K562 (cell line): ENCODE measurements at regions not wholly inside any gene's neighbourhood (a gene's known extent, or its start where the extent isn't known, plus 50 kb on each side); places are given as distances from the start of the nearest gene placed in this dataset.

Experiments used
- ATAC-seq: fragments of 200-7000 bp; cut with Tn5 transposase; 3 replicates; pipeline ENCODE4 v1.9.1; 2020; ENCODE audit warnings: moderate library complexity
- BruUV-seq: library from RNA; stranded (reverse); fragments of 400-500 nt; replicated peaks from 2 replicates; lab custom pipeline; 2021; lab: Mats Ljungman, UMichigan
- CTCF ChIA-PET: fragments of 300-600 bp; formaldehyde crosslinking; extraction: SDS; loops from one replicate; lab custom pipeline; 2021; ENCODE audit warnings: low intra/inter-chr PET ratio; lab: Yijun Ruan, JAX
- POLR2A ChIA-PET: fragments of 300-600, 350-650 bp; sonication (Branson Sonifier 250); formaldehyde crosslinking; extraction: SDS; loops from one replicate; lab custom pipeline; 2021; ENCODE audit warnings: antibody characterized with exemption, inconsistent platforms; lab: Yijun Ruan, JAX
- DNase-seq, 4 experiments: peaks; one replicate each; pipeline versions ENCODE4 v3.0.0 to v3.0.0-alpha.2; 2011 to 2018; ENCODE audit warnings: low spot score in 3 of 4, mixed read lengths in 3 of 4; ENCODE audit errors: extremely low read depth in 1 of 4
- FAIRE-seq: peaks from 2 replicates; lab custom pipeline; 2011; peaks lifted over from hg19 to GRCh38; lab: Jason Lieb, UNC
- H2AFZ ChIP-seq: 2 replicates; pipeline ENCODE4 v1.6.0; 2011; ENCODE audit warnings: low read depth, low read length, control low read depth, inconsistent platforms
- H3K27ac ChIP-seq: fragments of 200-600 bp; 3 replicates; pipeline ENCODE4 v1.8.0; 2011; ENCODE audit warnings: low read depth, mild to moderate bottlenecking, control low read depth, inconsistent platforms, low read length, moderate library complexity, mixed read lengths; ENCODE audit errors: extremely low read depth
- H3K27me3 ChIP-seq, 2 experiments: fragments of 300-600 bp in 1 of 2; 2 replicates in 1 of 2; 3 replicates in 1 of 2; pipeline versions ENCODE4 v1.6.0 to v1.8.0; 2011; ENCODE audit warnings: inconsistent platforms in 2 of 2, low read length in 2 of 2, mild to moderate bottlenecking in 1 of 2, mixed read lengths in 1 of 2, moderate library complexity in 1 of 2; ENCODE audit not compliant: control insufficient read depth in 2 of 2, insufficient read depth in 2 of 2
- H3K36me3 ChIP-seq: fragments of 300-600 bp; 3 replicates; pipeline ENCODE4 v1.8.0; 2011; ENCODE audit warnings: mild to moderate bottlenecking, low read length, inconsistent platforms; ENCODE audit not compliant: control insufficient read depth, insufficient read depth
- H3K4me1 ChIP-seq, 2 experiments: fragments of 200-600 bp in 1 of 2; replicated peaks in 1 of 2; 2 replicates in 1 of 2; 3 replicates in 1 of 2; pipeline versions ENCODE4 v1.5.1 to v1.8.0; 2011; ENCODE audit warnings: inconsistent platforms in 2 of 2, low read length in 2 of 2, mild to moderate bottlenecking in 1 of 2, mixed read lengths in 1 of 2, moderate library complexity in 1 of 2; ENCODE audit not compliant: control insufficient read depth in 2 of 2, insufficient read depth in 2 of 2
- H3K4me2 ChIP-seq: 2 replicates; pipeline ENCODE4 v1.6.1; 2011; ENCODE audit warnings: low read length, control low read depth, inconsistent platforms, mixed read lengths; ENCODE audit not compliant: insufficient read depth
- H3K4me3 ChIP-seq: fragments of 200-600 bp; sonication (generic), shearing (Covaris generic); 2 replicates; pipeline ENCODE4 v1.5.1; 2016; ENCODE audit warnings: control low read depth, inconsistent platforms
- H3K79me2 ChIP-seq: fragments of 200-600 bp; 3 replicates; pipeline ENCODE4 v1.8.0; 2011; ENCODE audit warnings: low read length, inconsistent platforms; ENCODE audit not compliant: control insufficient read depth, insufficient read depth
- H3K9ac ChIP-seq, 2 experiments: 2 replicates each; pipeline versions ENCODE4 v1.6.0 to v1.6.1; 2011; ENCODE audit warnings: low read depth in 2 of 2, low read length in 2 of 2, control low read depth in 1 of 2, inconsistent platforms in 1 of 2, mild to moderate bottlenecking in 1 of 2, mixed read lengths in 1 of 2; ENCODE audit not compliant: insufficient read depth in 1 of 2
- H3K9me1 ChIP-seq: one replicate; pipeline ENCODE4 v1.6.0; 2011; ENCODE audit warnings: inconsistent platforms, mild to moderate bottlenecking, low read length, moderate library complexity; ENCODE audit not compliant: control insufficient read depth, insufficient read depth
- H3K9me3 ChIP-seq: replicated peaks from 2 replicates; pipeline ENCODE4 v1.5.1; 2011; ENCODE audit warnings: low read depth, low read length, inconsistent platforms; ENCODE audit not compliant: control insufficient read depth, insufficient read depth
- H4K20me1 ChIP-seq: replicated peaks from 2 replicates; pipeline ENCODE4 v1.6.1; 2011; ENCODE audit warnings: low read length, inconsistent platforms, mixed read lengths; ENCODE audit not compliant: control insufficient read depth, insufficient read depth
- DNMT1 ChIP-seq: fragments of 450-650 bp; IDR thresholded peaks from 2 replicates; pipeline ENCODE4 v1.6.1; 2016; ENCODE audit warnings: antibody characterized with exemption, mild to moderate bottlenecking
- FOXK2 ChIP-seq, 2 experiments: fragments of 450-650 bp; IDR thresholded peaks in 1 of 2; conservative IDR thresholded peaks in 1 of 2; 2 replicates each; pipeline ENCODE4 v1.6.1; 2016; ENCODE audit warnings: low read depth in 2 of 2, mild to moderate bottlenecking in 1 of 2
- XRCC3 ChIP-seq: fragments of 450-650 bp; IDR thresholded peaks from 2 replicates; pipeline ENCODE4 v1.6.1; 2017; ENCODE audit warnings: mild to moderate bottlenecking, moderate library complexity
- ZNF263 ChIP-seq: sonication (generic); formaldehyde crosslinking; IDR thresholded peaks from 2 replicates; pipeline ENCODE4 v1.8.0; 2022; ENCODE audit warnings: mild to moderate bottlenecking, missing genetic modification reagents, borderline replicate concordance
- WGBS: fragments of 100-300 bp; shearing (Covaris generic); methylation state at CpG from one replicate; pipeline ENCODE4 v1.1.6; 2016; ENCODE audit warnings: low coverage, mixed read lengths; ENCODE audit not compliant: insufficient coverage; ENCODE audit errors: missing lambda C conversion rate; 5-methylcytosine and 5-hydroxymethylcytosine counted together
- in situ Hi-C: fragments of 300-500 bp; cut with MboI; formaldehyde crosslinking; loops from 4 replicates; pipeline ENCODE4 v1.15.0; 2018; ENCODE audit warnings: inconsistent platforms, mixed read lengths
- intact Hi-C: fragments of 100-400 bp; cut with micrococcal nuclease; formaldehyde crosslinking; loops from 2 replicates; pipeline ENCODE4 v1.14.2; 2022
- TF ChIP-seq, protein P1 (sequence below): IDR thresholded peaks from 2 replicates; pipeline ENCODE4 v1.6.1; 2011; ENCODE audit warnings: borderline replicate concordance, low read depth, mild to moderate bottlenecking, moderate library complexity, low read length; ENCODE audit not compliant: insufficient read depth, poor library complexity, severe bottlenecking

DNA sequence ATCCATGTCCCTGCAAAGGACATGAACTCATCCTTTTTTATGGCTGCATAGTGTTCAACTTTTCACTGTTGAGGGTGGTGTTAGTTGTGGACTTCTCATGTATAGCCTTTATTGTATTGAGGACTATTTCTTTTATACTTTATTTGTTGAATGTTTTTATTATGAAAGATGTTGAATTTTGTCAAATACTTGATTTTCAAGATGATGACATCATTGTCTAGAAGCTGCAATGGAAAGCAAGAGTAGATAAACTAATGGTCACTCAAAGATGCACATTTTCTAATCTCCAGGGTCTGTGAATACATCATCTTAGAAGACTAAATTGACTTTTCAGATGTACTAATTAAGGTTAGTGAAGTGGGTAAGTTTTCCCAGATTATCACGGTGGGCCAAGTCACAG is 1117.0 kb downstream of the DSC3 start:
- no peak for ATAC-seq
- no peaks in the 10 kb centered on the region for H4K20me1 ChIP-seq
- H3K4me2 ChIP-seq: no peak overlapping the region
- in situ Hi-C loops: no loop called here
- H3K27me3 ChIP-seq: no peaks in the 10 kb centered on the region
- H3K9ac ChIP-seq: no peak overlapping the region
- no peaks in the 10 kb centered on the region for H3K9me1 ChIP-seq
- no peaks in the 10 kb centered on the region for H3K79me2 ChIP-seq
- H3K4me1 ChIP-seq: no peaks in the 10 kb centered on the region
- H3K9me3 ChIP-seq: no peaks in the 10 kb centered on the region
- no peak for DNase-seq
- no peak overlapping the region for H3K4me3 ChIP-seq
- TF ChIP-seq FOXK2 (conservative IDR thresholded peaks at IDR 0.05 in 1 of 2, IDR thresholded peaks at IDR 0.05 in 1 of 2; ENCODE audit: low read depth in 2 of 2) (no peak), XRCC3 (no peak), DNMT1 (no peak), ZNF263 (no peak)
- TF ChIP-seq, protein P1, sequence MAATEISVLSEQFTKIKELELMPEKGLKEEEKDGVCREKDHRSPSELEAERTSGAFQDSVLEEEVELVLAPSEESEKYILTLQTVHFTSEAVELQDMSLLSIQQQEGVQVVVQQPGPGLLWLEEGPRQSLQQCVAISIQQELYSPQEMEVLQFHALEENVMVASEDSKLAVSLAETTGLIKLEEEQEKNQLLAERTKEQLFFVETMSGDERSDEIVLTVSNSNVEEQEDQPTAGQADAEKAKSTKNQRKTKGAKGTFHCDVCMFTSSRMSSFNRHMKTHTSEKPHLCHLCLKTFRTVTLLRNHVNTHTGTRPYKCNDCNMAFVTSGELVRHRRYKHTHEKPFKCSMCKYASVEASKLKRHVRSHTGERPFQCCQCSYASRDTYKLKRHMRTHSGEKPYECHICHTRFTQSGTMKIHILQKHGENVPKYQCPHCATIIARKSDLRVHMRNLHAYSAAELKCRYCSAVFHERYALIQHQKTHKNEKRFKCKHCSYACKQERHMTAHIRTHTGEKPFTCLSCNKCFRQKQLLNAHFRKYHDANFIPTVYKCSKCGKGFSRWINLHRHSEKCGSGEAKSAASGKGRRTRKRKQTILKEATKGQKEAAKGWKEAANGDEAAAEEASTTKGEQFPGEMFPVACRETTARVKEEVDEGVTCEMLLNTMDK: no peak
- ChIA-PET CTCF (no interaction called here), POLR2A (no interaction called here)
- no peaks in the 10 kb centered on the region for H3K36me3 ChIP-seq
- FAIRE-seq: no peak
- no TSS peak for BruUV-seq
- no peak overlapping the region for H2AFZ ChIP-seq
- intact Hi-C loops: no loop called here
- 0% methylated on average over 1 of the region's 1 CpG for WGBS
- no peak overlapping the region for H3K27ac ChIP-seq
